ENCODE measurements at regions not wholly inside any gene's neighbourhood (a gene's known extent, or its start where the extent isn't known, plus 50 kb on each side); places are given as distances from the start of the nearest gene placed in this dataset.

GRCh38 chr3:102791641-102792589 lies 357.1 kb downstream of the ZPLD1 start:
- Histone ChIP-seq H3K27me3 (no peaks in the 10 kb centered on the region), H3K4me1 (no peaks in the 10 kb centered on the region), H3K9me3 (no peaks in the 10 kb centered on the region), H3K36me3 (replicated peaks in 1 of 2; ENCODE audit: insufficient read depth in 1 of 2, low read depth in 2 of 2) (no peaks in the 10 kb centered on the region), H3K4me3 (no peak overlapping the region), H3K27ac (no peak overlapping the region)
- 64 to 65% methylated on average over 7 of the region's 7 CpGs for WGBS, 2 donors
- intact Hi-C loops (cut with DNase I): no loop called here
- TF ChIP-seq CTCF (IDR thresholded peaks at IDR 0.05) (no peak), POLR2A (IDR thresholded peaks at IDR 0.05) (no peak)
- ATAC-seq (no peak), DNase-seq (no peak)

GRCh38 chr3:102796804-102797203 lies 362.0 kb downstream of the ZPLD1 start:
- Histone ChIP-seq H3K4me3 (no peak overlapping the region), H3K27me3 (no peaks in the 10 kb centered on the region), H3K36me3 (replicated peaks in 1 of 2; ENCODE audit: insufficient read depth in 1 of 2, low read depth in 2 of 2) (no peaks in the 10 kb centered on the region), H3K4me1 (no peaks in the 10 kb centered on the region), H3K27ac (no peak overlapping the region), H3K9me3 (no peaks in the 10 kb centered on the region)
- 58% methylated on average over 4 of the region's 4 CpGs for whole genome bisulfite sequencing, 2 donors
- TF ChIP-seq CTCF (IDR thresholded peaks at IDR 0.05): no peak
- TF ChIP-seq POLR2A (IDR thresholded peaks at IDR 0.05): no peak
- intact Hi-C loops (cut with DNase I): no loop called here
- DNase-seq: no peak
- no peak for ATAC-seq

- WGBS, 2 donors: 88 to 100% methylated on average over 1 of the region's 1 CpG
- intact Hi-C loops (cut with DNase I): no loop called here
- Histone ChIP-seq H3K4me1 (no peaks in the 10 kb centered on the region), H3K9me3 (no peaks in the 10 kb centered on the region), H3K27me3 (no peaks in the 10 kb centered on the region), H3K36me3 (replicated peaks in 1 of 2; ENCODE audit: insufficient read depth in 1 of 2, low read depth in 2 of 2) (no peaks in the 10 kb centered on the region), H3K4me3 (no peak overlapping the region), H3K27ac (no peak overlapping the region)
- TF ChIP-seq CTCF (IDR thresholded peaks at IDR 0.05): no peak
- no peak for TF ChIP-seq POLR2A (IDR thresholded peaks at IDR 0.05)
- no peak for ATAC-seq
- DNase-seq: no peak
Observed at GRCh38 chr3:102802819-102803420, 368.1 kb downstream of the ZPLD1 start.

GRCh38 chr3:102810937-102811336 lies 376.1 kb downstream of the ZPLD1 start:
- TF ChIP-seq CTCF (IDR thresholded peaks at IDR 0.05): no peak
- TF ChIP-seq POLR2A (IDR thresholded peaks at IDR 0.05): no peak
- Histone ChIP-seq H3K36me3 (replicated peaks in 1 of 2; ENCODE audit: insufficient read depth in 1 of 2, low read depth in 2 of 2) (no peaks in the 10 kb centered on the region), H3K27me3 (no peaks in the 10 kb centered on the region), H3K4me1 (no peaks in the 10 kb centered on the region), H3K4me3 (no peak overlapping the region), H3K27ac (no peak overlapping the region), H3K9me3 (no peaks in the 10 kb centered on the region)
- no peak for DNase-seq
- intact Hi-C loops (cut with DNase I): no loop called here
- ATAC-seq: no peak
- 45 to 55% methylated on average over 1 of the region's 1 CpG for WGBS, 2 donors

Data from body of pancreas (tissue), 4 donors.